GM12878 (cell line): ENCODE measurements at regions not wholly inside any gene's neighbourhood (a gene's known extent, or its start where the extent isn't known, plus 50 kb on each side); places are given as distances from the start of the nearest gene placed in this dataset.

Experiments
- NR2F1 ChIP-seq: fragments of 450-650 bp; conservative IDR thresholded peaks from 2 replicates; pipeline ENCODE4 v1.6.1; 2017; ENCODE audit warnings: mild to moderate bottlenecking
- SUZ12 ChIP-seq: fragments of 200-600 bp; sonication (generic); IDR thresholded peaks from one replicate; pipeline ENCODE4 v1.6.1; 2018; ENCODE audit warnings: antibody characterized with exemption, mild to moderate bottlenecking; ENCODE audit not compliant: unreplicated experiment
- TARDBP ChIP-seq: IDR thresholded peaks from 2 replicates; pipeline ENCODE4 v1.6.1; 2016; ENCODE audit warnings: borderline replicate concordance

GRCh38 chr5:30620481-30621085, 572.9 kb upstream of the CDH6 start:
- TF ChIP-seq SUZ12 (no peak), TARDBP (no peak), NR2F1 (no peak)
